Heart left ventricle (tissue), 13 donors: ENCODE measurements at regions not wholly inside any gene's neighbourhood (a gene's known extent, or its start where the extent isn't known, plus 50 kb on each side); places are given as distances from the start of the nearest gene placed in this dataset.

Source experiments
- CTCF ChIP-seq, 12 donors: fragments of 200-600 bp; sonication (generic) in 4 of 12; IDR thresholded peaks; one replicate each; pipeline versions ENCODE4 v1.5.0 to v1.8.0; 2018 to 2022; ENCODE audit warnings: antibody characterized with exemption in 12 of 12, mild to moderate bottlenecking in 5 of 12
- POLR2A ChIP-seq, 2 donors: fragments of 450-650 bp; IDR thresholded peaks; one replicate each; pipeline ENCODE4 v1.6.1; 2017; ENCODE audit warnings: antibody characterized with exemption in 2 of 2, mild to moderate bottlenecking in 2 of 2, moderate library complexity in 2 of 2
- donor health status: ischemic (EF 13 %, LVEDD 7.1; RV severe dilation, severe dysfunction).
- donor health status: DM: no; HTN: yes; CAD: no.
- donor health status: DM: no; HTN: no; CAD: no.
- donor health status: ischemic (EF 25% LVEDD 6.9; RV normal size, moderate dysfunction).
- donor health status: ischemic (EF 25% LVEDD 5.7; RV mildly dilated, moderate dysfunction).
- donor health status: ischemic (EF 35%, LVEDD 5.7; RV mildly dilated, moderate dysfunction).
- donor health status: nonischemic (EF 11% LVEDD 7.7; RV severe dilation, severe dysfunction).
- donor health status: DM: yes; HTN: yes; CAD: no.
- donor health status: PGD.
- donor health status: ischemic (EF 29% LVEDD 5.4; RV normal size, mild dysfunction).
- donor health status: nonischemic (EF 23%, LVEDD 6.1; RV moderate dilation, normal function).

- TF ChIP-seq CTCF (IDR thresholded peaks at IDR 0.05) (no peak), POLR2A (IDR thresholded peaks at IDR 0.05) (no peak)
Observed at GRCh38 chr3:21944251-21944650, 193.2 kb upstream of the ZNF385D start.
